ENCODE measurements at regions not wholly inside any gene's neighbourhood (a gene's known extent, or its start where the extent isn't known, plus 50 kb on each side); places are given as distances from the start of the nearest gene placed in this dataset.

DNA sequence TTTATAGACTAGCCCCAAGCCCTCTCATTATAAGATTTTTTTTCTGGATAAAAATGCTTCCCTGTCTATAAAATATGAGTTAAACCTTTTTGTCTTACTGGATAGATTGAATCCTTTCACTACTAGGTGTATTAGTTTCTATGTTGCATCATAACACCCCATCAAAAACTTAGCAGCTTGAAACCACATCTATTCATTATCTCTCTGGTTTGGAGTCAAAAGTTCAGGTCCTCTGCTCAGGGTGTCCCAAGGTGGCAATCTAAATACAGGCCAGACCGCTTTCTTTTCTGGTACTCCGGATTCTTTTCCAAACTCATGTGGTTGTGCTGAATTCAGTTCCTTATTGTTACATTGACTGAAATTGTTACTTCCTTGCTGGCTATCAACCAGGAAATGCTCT is 515.5 kb downstream of the PDHA2 start:
- Histone ChIP-seq H3K27ac (ENCODE audit: low read depth, low read length) (no peak overlapping the region), H3K4me1 (ENCODE audit: control insufficient read depth, insufficient read depth, low read length) (peaks cover 22% of the 10 kb centered on the region; the same call in 1 of the 2 replicates), H3K9me3 (ENCODE audit: control insufficient read depth, insufficient read depth, low read length) (no peaks in the 10 kb centered on the region), H3K4me3 (ENCODE audit: low read depth, low read length) (no peak overlapping the region), H3K27me3 (ENCODE audit: control insufficient read depth, insufficient read depth, low read length) (no peaks in the 10 kb centered on the region), H3K36me3 (ENCODE audit: control insufficient read depth, insufficient read depth, low read length) (no peaks in the 10 kb centered on the region), H3K9ac (ENCODE audit: low read depth, low read length) (no peak overlapping the region)

DNA sequence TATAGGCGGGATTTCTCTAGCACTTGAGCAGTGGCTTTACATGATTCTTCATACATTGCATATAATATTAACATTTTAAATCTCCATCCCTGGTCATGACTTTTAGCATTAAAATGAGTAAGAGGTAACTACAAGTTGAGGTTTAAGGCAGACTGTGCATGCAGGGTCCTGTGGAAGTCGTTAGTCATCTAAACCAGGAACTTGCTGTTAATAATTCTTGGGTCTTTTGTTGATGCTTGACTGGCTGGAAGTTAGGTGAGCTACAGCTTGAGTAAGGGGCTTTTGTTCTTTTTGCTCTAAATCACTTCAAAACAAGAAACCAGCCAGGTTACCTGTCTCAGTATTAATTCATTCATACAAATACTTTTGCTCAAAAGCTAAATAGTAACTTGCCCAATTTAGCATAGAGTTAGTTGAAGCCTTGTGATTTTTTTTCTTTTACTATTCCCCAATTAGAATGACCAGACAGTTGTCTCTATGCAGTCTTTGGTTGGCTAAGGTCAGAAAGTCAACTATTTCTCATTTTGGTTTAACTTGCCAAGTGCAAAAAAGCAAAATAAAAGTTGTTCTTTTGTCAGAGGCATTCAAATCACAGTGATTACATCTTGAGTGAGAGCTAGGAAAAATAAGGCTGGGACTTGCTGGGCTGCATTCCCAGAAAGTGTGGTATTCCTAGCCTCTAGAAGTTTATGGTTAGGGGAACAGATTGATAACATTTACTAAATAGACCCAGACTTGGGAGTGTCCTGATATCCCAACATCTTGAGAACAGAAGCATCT is 516.9 kb downstream of the PDHA2 start:
- no peaks in the 10 kb centered on the region for H3K27me3 ChIP-seq (ENCODE audit: control insufficient read depth, insufficient read depth, low read length)
- H3K4me1 ChIP-seq (ENCODE audit: control insufficient read depth, insufficient read depth, low read length), result peaks cover 21% of the 10 kb centered on the region; the same call in 1 of the 2 replicates
- H3K9ac ChIP-seq (ENCODE audit: low read depth, low read length), result no peak overlapping the region
- no peak overlapping the region for H3K4me3 ChIP-seq (ENCODE audit: low read depth, low read length)
- no peak overlapping the region for H3K27ac ChIP-seq (ENCODE audit: low read depth, low read length)
- no peaks in the 10 kb centered on the region for H3K36me3 ChIP-seq (ENCODE audit: control insufficient read depth, insufficient read depth, low read length)
- H3K9me3 ChIP-seq (ENCODE audit: control insufficient read depth, insufficient read depth, low read length), result no peaks in the 10 kb centered on the region

DNA sequence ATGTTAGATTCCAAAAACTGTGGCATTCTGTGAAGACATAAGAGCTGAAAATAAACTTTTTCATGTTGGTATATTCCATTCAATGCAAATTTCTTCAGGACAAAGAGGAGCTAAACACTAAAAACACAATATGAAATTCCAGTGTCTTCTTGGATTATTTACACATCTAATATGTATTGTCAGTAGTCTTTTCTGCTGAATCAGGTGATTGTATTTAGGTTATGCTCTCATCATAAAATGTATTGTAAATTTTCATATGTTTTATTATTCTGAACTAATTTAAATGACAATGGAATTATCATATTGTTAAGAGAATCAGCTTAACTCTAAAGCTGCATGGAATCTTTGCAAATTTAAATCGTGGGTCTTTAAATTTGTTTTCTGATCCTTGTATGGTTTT is 526.7 kb downstream of the PDHA2 start:
- Histone ChIP-seq H3K36me3 (ENCODE audit: control insufficient read depth, insufficient read depth, low read length) (no peaks in the 10 kb centered on the region), H3K27me3 (ENCODE audit: control insufficient read depth, insufficient read depth, low read length) (no peaks in the 10 kb centered on the region)

DNA sequence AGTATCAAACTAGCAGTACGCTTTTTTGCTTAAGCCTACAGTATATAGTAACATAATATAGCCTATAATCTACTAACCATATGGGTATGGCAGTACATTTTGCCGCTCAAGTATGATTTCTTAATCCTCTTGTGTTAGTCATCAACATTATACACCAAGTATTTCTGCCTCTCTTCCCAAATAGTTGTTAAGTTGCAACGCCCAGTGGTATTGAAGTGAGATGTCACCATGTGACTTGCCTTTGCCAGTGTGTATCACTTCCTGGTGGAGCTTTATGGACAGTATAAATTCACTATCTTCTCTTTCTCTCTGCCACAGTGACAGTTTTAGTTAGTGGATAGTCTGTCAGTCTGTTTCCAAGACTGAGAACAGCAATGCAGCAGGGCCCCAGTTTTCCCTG is 535.5 kb downstream of the PDHA2 start:
- no peaks in the 10 kb centered on the region for H3K27me3 ChIP-seq (ENCODE audit: control insufficient read depth, insufficient read depth, low read length)
- peaks cover 6% of the 10 kb centered on the region; the same call in 1 of the 2 replicates for H3K9me3 ChIP-seq (ENCODE audit: control insufficient read depth, insufficient read depth, low read length)

More for the DNA sequence above, 526.7 kb downstream of the PDHA2 start:
- Histone ChIP-seq H3K9ac (ENCODE audit: low read depth, low read length) (no peak overlapping the region), H3K27ac (ENCODE audit: low read depth, low read length) (no peak overlapping the region), H3K4me3 (ENCODE audit: low read depth, low read length) (no peak overlapping the region), H3K4me1 (ENCODE audit: control insufficient read depth, insufficient read depth, low read length) (peaks cover 9% of the 10 kb centered on the region; the same call in 1 of the 2 replicates), H3K9me3 (ENCODE audit: control insufficient read depth, insufficient read depth, low read length) (peaks cover 6% of the 10 kb centered on the region; the same call in 1 of the 2 replicates)

DNA sequence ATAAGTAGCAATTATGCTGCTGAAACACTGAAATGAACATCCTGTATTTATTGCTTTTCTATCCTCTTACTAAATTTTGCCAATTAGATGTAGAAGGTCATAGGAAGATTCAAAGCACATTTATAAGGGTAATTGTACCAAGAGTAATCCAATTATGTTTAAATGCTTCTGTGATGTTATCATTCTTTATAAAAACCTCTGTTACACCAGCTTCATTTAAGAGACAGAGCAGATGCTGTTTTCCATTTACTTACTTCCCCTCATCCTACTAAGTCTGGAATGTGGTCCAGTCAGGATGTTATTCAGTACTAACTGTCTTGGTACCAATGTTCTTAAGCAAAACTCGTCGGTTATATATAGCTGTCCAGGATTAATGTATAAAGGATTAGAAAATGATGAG is 539.6 kb downstream of the PDHA2 start:
- Histone ChIP-seq H3K9ac (ENCODE audit: low read depth, low read length) (no peak overlapping the region), H3K27me3 (ENCODE audit: control insufficient read depth, insufficient read depth, low read length) (no peaks in the 10 kb centered on the region), H3K9me3 (ENCODE audit: control insufficient read depth, insufficient read depth, low read length) (no peaks in the 10 kb centered on the region; the same call in 1 of the 2 replicates), H3K4me1 (ENCODE audit: control insufficient read depth, insufficient read depth, low read length) (no peaks in the 10 kb centered on the region), H3K4me3 (ENCODE audit: low read depth, low read length) (no peak overlapping the region), H3K36me3 (ENCODE audit: control insufficient read depth, insufficient read depth, low read length) (no peaks in the 10 kb centered on the region), H3K27ac (ENCODE audit: low read depth, low read length) (no peak overlapping the region)

More for the DNA sequence above, 535.5 kb downstream of the PDHA2 start:
- no peak overlapping the region for H3K27ac ChIP-seq (ENCODE audit: low read depth, low read length)
- H3K4me1 ChIP-seq (ENCODE audit: control insufficient read depth, insufficient read depth, low read length), result no peaks in the 10 kb centered on the region
- H3K9ac ChIP-seq (ENCODE audit: low read depth, low read length), result no peak overlapping the region
- H3K36me3 ChIP-seq (ENCODE audit: control insufficient read depth, insufficient read depth, low read length), result no peaks in the 10 kb centered on the region
- no peak overlapping the region for H3K4me3 ChIP-seq (ENCODE audit: low read depth, low read length)

DNA sequence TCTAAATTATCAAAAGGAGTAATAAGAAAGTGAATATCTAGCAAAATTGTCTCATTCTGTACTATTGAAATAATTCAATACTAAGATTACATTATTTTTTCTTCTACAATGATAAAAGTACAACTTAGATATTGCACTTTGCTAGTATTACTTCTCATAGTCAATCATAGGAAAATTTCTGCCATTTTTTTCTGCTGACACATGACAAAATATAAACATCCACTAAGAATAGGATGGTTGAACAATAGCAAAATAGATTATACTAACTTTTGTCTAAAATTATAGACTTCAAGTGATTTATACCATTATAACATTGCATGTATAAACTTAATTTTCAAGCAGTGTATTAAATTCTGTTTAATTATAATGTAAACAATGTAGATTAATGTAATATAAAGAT is 540.2 kb downstream of the PDHA2 start:
- Histone ChIP-seq H3K9ac (ENCODE audit: low read depth, low read length) (no peak overlapping the region), H3K36me3 (ENCODE audit: control insufficient read depth, insufficient read depth, low read length) (no peaks in the 10 kb centered on the region), H3K9me3 (ENCODE audit: control insufficient read depth, insufficient read depth, low read length) (no peaks in the 10 kb centered on the region; the same call in 1 of the 2 replicates), H3K27ac (ENCODE audit: low read depth, low read length) (no peak overlapping the region), H3K27me3 (ENCODE audit: control insufficient read depth, insufficient read depth, low read length) (no peaks in the 10 kb centered on the region), H3K4me3 (ENCODE audit: low read depth, low read length) (no peak overlapping the region), H3K4me1 (ENCODE audit: control insufficient read depth, insufficient read depth, low read length) (no peaks in the 10 kb centered on the region)

DNA sequence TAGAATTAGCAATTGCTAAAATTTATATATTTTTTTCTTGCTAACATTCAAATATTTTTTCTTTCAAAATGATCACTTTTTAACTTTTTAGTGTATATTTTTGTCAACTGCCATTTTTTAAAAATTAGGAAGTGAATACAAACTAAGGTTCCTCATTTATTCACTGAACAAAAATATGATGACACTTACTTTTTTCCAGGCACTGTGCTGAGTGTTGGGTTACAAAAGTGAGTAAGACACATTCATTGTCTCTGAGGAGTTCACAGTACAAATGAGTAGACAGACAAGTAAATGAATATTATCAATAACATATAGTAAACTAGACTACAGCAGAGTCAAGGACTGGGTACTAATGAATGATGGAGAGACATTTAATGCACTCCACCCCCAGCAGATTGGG is 543.5 kb downstream of the PDHA2 start:
- no peak overlapping the region for H3K27ac ChIP-seq (ENCODE audit: low read depth, low read length)

DNA sequence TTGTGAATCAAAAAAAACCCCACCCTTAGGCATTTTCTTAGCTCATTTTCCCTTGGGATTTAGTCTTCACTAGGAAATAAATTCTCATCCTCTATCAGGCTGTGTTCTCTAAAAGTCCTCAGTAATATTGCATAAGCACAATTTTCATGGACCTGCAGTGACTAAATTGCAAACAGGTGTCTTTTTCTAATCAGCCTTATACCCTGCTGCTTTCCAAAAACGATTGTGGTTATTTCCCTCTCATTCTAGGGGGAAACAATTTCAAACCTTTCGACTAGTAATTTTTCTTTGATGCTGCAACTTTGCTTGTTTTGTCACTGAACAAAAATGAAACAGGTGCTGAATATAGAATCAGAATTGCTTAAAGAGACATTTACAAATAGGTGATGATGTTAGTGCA is 549.9 kb downstream of the PDHA2 start:
- no peaks in the 10 kb centered on the region for H3K4me1 ChIP-seq (ENCODE audit: control insufficient read depth, insufficient read depth, low read length)
- no peaks in the 10 kb centered on the region for H3K9me3 ChIP-seq (ENCODE audit: control insufficient read depth, insufficient read depth, low read length)
- no peak overlapping the region for H3K4me3 ChIP-seq (ENCODE audit: low read depth, low read length)
- no peak overlapping the region for H3K27ac ChIP-seq (ENCODE audit: low read depth, low read length)
- no peaks in the 10 kb centered on the region for H3K27me3 ChIP-seq (ENCODE audit: control insufficient read depth, insufficient read depth, low read length)
- no peak overlapping the region for H3K9ac ChIP-seq (ENCODE audit: low read depth, low read length)
- H3K36me3 ChIP-seq (ENCODE audit: control insufficient read depth, insufficient read depth, low read length), result no peaks in the 10 kb centered on the region

More for the DNA sequence above, 543.5 kb downstream of the PDHA2 start:
- Histone ChIP-seq H3K36me3 (ENCODE audit: control insufficient read depth, insufficient read depth, low read length) (no peaks in the 10 kb centered on the region), H3K4me1 (ENCODE audit: control insufficient read depth, insufficient read depth, low read length) (no peaks in the 10 kb centered on the region), H3K9me3 (ENCODE audit: control insufficient read depth, insufficient read depth, low read length) (no peaks in the 10 kb centered on the region; the same call in 1 of the 2 replicates), H3K4me3 (ENCODE audit: low read depth, low read length) (no peak overlapping the region), H3K9ac (ENCODE audit: low read depth, low read length) (no peak overlapping the region), H3K27me3 (ENCODE audit: control insufficient read depth, insufficient read depth, low read length) (no peaks in the 10 kb centered on the region)

DNA sequence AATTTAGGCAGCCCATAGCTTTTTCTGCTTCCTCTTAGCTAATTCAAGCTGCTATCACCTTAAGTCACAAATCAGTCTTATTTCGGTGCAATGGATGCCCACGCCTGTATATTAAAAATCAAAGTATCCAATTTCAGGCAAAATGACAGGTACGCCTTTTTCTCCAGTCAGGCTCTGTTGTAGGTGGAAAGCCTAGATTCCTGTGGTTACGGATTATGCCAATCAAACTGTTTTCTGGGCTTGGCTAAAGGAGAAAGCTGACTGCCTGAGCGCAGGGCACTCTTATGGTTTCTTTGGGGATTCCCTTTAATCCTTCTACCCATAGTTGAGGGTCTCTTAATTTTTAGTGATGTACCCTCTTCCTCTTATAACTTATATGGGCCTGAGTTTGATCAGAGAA is 550.5 kb downstream of the PDHA2 start:
- H3K27ac ChIP-seq (ENCODE audit: low read depth, low read length), result no peak overlapping the region
- H3K4me1 ChIP-seq (ENCODE audit: control insufficient read depth, insufficient read depth, low read length), result no peaks in the 10 kb centered on the region
- H3K4me3 ChIP-seq (ENCODE audit: low read depth, low read length), result no peak overlapping the region
- no peaks in the 10 kb centered on the region for H3K9me3 ChIP-seq (ENCODE audit: control insufficient read depth, insufficient read depth, low read length)
- no peak overlapping the region for H3K9ac ChIP-seq (ENCODE audit: low read depth, low read length)
- no peaks in the 10 kb centered on the region for H3K36me3 ChIP-seq (ENCODE audit: control insufficient read depth, insufficient read depth, low read length)
- H3K27me3 ChIP-seq (ENCODE audit: control insufficient read depth, insufficient read depth, low read length), result no peaks in the 10 kb centered on the region

DNA sequence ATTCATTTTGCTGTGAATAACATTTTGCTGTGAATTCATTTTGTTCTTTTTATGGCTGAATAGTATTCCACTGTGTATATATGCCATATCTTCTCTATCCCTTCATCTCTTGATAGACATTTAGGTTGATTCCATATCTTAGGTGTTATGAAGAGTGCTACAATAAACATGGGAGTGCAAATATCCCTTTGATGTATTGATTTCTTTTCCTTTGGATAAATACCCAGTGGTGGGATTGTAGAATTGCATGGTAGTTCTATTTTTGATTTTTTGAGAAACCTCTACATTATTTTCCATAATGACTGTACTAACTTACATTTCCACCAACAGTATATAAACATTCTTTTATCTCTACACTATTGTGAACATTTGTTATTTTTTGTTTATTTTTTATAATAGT is 555.9 kb downstream of the PDHA2 start:
- no peaks in the 10 kb centered on the region for H3K36me3 ChIP-seq (ENCODE audit: control insufficient read depth, insufficient read depth, low read length)
- H3K4me3 ChIP-seq (ENCODE audit: low read depth, low read length), result no peak overlapping the region
- no peak overlapping the region for H3K27ac ChIP-seq (ENCODE audit: low read depth, low read length)
- no peaks in the 10 kb centered on the region for H3K4me1 ChIP-seq (ENCODE audit: control insufficient read depth, insufficient read depth, low read length)
- H3K27me3 ChIP-seq (ENCODE audit: control insufficient read depth, insufficient read depth, low read length), result no peaks in the 10 kb centered on the region
- H3K9ac ChIP-seq (ENCODE audit: low read depth, low read length), result no peak overlapping the region
- no peaks in the 10 kb centered on the region for H3K9me3 ChIP-seq (ENCODE audit: control insufficient read depth, insufficient read depth, low read length)

DNA sequence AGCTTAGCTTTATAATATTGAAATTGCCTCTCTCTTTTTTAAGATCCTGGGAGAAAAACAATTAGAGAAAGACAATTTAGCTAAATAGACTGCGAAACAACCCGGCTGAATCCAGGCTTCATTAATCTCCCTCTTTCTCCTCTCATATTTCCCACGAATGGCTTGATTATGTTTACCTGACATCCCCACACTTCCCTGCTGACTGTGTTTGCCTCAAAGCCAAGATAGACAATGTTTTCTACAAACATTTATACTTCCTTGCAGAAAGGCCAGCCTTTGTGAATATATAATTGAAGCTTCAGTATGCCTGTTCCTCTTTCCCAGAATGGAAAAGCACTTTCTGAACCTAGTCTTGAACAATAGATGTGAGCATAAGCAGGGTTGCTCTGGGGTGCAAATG is 566.8 kb downstream of the PDHA2 start:
- Histone ChIP-seq H3K9ac (ENCODE audit: low read depth, low read length) (no peak overlapping the region), H3K4me3 (ENCODE audit: low read depth, low read length) (no peak overlapping the region), H3K4me1 (ENCODE audit: control insufficient read depth, insufficient read depth, low read length) (no peaks in the 10 kb centered on the region)

More for the DNA sequence above, 566.8 kb downstream of the PDHA2 start:
- Histone ChIP-seq H3K9me3 (ENCODE audit: control insufficient read depth, insufficient read depth, low read length) (no peaks in the 10 kb centered on the region), H3K27me3 (ENCODE audit: control insufficient read depth, insufficient read depth, low read length) (no peaks in the 10 kb centered on the region), H3K36me3 (ENCODE audit: control insufficient read depth, insufficient read depth, low read length) (no peaks in the 10 kb centered on the region), H3K27ac (ENCODE audit: low read depth, low read length) (no peak overlapping the region)

All from HUES48 (cell line).